GM13977 (cell line): ENCODE measurements at regions not wholly inside any gene's neighbourhood (a gene's known extent, or its start where the extent isn't known, plus 50 kb on each side); places are given as distances from the start of the nearest gene placed in this dataset.

Source experiments
- DNase-seq: peaks from one replicate; pipeline ENCODE4 v3.0.0; 2012; ENCODE audit warnings: low spot score
- CTCF ChIP-seq: IDR thresholded peaks from 2 replicates; pipeline ENCODE4 v1.5.1; 2012; ENCODE audit warnings: mild to moderate bottlenecking, control low read depth; ENCODE audit not compliant: insufficient read depth; ENCODE audit errors: extremely low read depth, missing control alignments
- in situ Hi-C: fragments of 300-500 bp; cut with MboI; formaldehyde crosslinking; loops from one replicate; pipeline ENCODE4 v1.12.0; 2022; ENCODE audit warnings: low sequenced_read_pairs, low pct_unique_long_range_greater_than_20kb, mixed read lengths, inconsistent platforms; ENCODE audit not compliant: unreplicated experiment

GRCh38 chr3:102979191-102979590, 544.4 kb downstream of the ZPLD1 start:
- no peak for DNase-seq
- in situ Hi-C loops: no loop called here
- no peak for TF ChIP-seq CTCF

GRCh38 chr3:102979682-102980354, 545.0 kb downstream of the ZPLD1 start:
- in situ Hi-C loops: no loop called here
- DNase-seq: no peak
- no peak for TF ChIP-seq CTCF

DNA sequence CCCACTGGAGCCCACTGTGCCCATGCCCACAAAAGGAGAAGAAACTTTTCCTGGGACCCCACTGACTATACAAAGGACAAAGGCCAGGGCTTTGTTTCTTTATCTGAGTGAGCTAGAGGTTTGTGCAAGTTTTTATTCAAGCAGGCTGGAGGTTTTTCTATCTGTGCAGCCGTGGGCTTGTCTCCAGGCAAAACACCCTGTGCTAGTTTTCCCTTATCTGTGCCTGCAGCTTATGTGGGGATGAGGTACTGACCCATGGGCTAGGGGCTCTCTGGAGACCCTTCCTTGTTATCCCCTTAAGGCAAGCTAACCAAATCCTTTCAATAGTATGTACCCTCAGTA, 545.5 kb downstream of the ZPLD1 start:
- no peak for DNase-seq
- in situ Hi-C loops: no loop called here
- TF ChIP-seq CTCF: no peak

DNA sequence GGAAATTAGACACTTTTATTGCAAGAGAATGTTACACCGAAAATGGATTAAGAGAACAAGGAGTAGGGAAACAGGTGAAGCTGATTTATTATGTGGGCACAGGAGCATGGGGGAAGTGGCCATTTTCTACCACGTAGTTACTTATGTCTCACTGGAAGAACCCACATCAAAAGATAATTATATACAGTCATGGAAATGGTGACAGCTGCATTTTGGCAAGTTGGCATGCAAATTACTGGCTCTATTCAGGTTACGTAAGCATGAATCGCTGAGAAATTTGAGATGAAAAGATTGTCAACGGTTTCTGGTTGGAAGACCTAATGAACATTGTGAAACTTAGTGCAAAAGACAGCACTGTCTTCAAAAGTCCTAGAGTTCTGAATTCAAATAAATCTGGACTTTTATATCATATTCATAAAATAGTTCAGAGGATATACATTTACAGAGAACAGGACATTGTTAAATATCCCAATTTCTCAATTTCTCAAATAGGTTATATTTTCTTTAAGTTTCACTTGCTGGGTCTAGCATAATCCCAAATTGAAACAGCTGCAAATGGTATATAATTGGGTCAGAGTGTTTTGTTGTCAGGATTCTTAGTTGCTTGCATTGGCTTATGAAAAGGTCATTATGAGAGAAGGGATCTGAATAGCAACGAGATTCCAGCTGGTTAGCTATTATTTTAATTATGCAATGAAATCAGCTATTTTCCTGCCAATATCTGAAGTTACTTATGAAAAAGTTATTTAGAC, 567.8 kb downstream of the ZPLD1 start:
- no peak for DNase-seq
- TF ChIP-seq CTCF: no peak
- in situ Hi-C loops: no loop called here

GRCh38 chr3:103006526-103007183, 571.8 kb downstream of the ZPLD1 start:
- TF ChIP-seq CTCF: no peak
- in situ Hi-C loops: no loop called here
- DNase-seq: no peak

DNA sequence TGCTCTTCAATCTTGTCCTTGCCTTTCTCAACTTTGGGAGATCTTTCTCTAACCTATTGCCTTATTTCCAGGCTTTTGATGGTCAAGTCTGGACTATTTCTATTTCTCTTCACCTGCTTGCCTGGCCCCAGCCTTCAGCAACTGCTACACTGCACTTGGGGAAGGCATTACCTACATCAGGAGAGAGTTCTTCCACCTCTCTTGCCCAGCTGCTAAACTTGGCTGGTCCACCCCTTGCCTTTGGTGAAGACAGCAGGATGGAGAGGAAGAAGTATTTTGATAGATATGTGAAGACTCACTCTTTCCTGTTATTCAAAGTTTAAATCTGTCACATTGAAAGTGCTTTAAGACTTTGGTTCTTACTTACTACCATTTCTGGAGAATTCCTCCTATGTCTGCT, 574.8 kb downstream of the ZPLD1 start:
- DNase-seq: no peak
- in situ Hi-C loops: no loop called here
- no peak for TF ChIP-seq CTCF
